Tibial nerve (tissue), 1 donor: ENCODE measurements at regions not wholly inside any gene's neighbourhood (a gene's known extent, or its start where the extent isn't known, plus 50 kb on each side); places are given as distances from the start of the nearest gene placed in this dataset. TPM values are rescaled to one million over a fixed set of nuclear protein-coding genes. Genes with fewer than 3 reads are reported as not detected.

ENCODE experiments used
- small RNA-seq: library from RNA; depleted of rRNA; stranded (forward); fragments of <200 nt; gene quantifications from one replicate; pipeline ENCODE3, GENCODE V24; 2016

Small RNA genes lying in the stretch of these regions (small RNA-seq; reads per million reads assigned to genes)
- gene AL117339.3 (not detected), gene RNU6-1118P (not detected)
